B cell (primary cell): ENCODE measurements at regions not wholly inside any gene's neighbourhood (a gene's known extent, or its start where the extent isn't known, plus 50 kb on each side); places are given as distances from the start of the nearest gene placed in this dataset.

Experiments used
- ATAC-seq: fragments of 200-7000 bp; cut with Tn5 transposase; one replicate; pipeline ENCODE4 v1.10.0; 2021; ENCODE audit warnings: low read depth, mild to moderate bottlenecking, moderate number of reproducible peaks, moderate library complexity
- CTCF ChIA-PET: fragments of 350-600 bp; sonication (Branson Sonifier 250); formaldehyde crosslinking; loops from one replicate; lab custom pipeline; 2021; ENCODE audit warnings: antibody characterized with exemption, inconsistent platforms; lab: Charles Lee
- POLR2A ChIA-PET: fragments of 350-600 bp; sonication (Branson Sonifier 250); formaldehyde crosslinking; loops from one replicate; lab custom pipeline; 2021; ENCODE audit warnings: antibody characterized with exemption; lab: Charles Lee
- DNase-seq: peaks from one replicate; pipeline ENCODE4 v3.0.0; 2013
- H2AFZ ChIP-seq: 2 replicates; pipeline ENCODE4 v1.6.1; 2012; ENCODE audit warnings: mild to moderate bottlenecking, low read depth, low read length; ENCODE audit not compliant: insufficient read depth, poor library complexity, severe bottlenecking
- H3K27ac ChIP-seq, 2 donors: 1 replicate in 1 of 2; 2 replicates in 1 of 2; pipeline ENCODE4 v1.5.1; 2012 to 2013; ENCODE audit warnings: low read length in 2 of 2, mild to moderate bottlenecking in 2 of 2, moderate library complexity in 1 of 2
- H3K27me3 ChIP-seq, 4 experiments: fragments of 200-600 bp in 1 of 4; sonication (generic) in 1 of 4; replicated peaks in 1 of 4; 1 replicate in 2 of 4; 2 replicates in 2 of 4; pipeline versions ENCODE4 v1.6.1 to v1.7.0; 2013 to 2016; ENCODE audit warnings: low read length in 3 of 4, mild to moderate bottlenecking in 2 of 4, mixed read lengths in 1 of 4, moderate library complexity in 1 of 4; ENCODE audit not compliant: insufficient read depth in 4 of 4, control insufficient read depth in 3 of 4; ENCODE audit errors: control extremely low read depth in 1 of 4
- H3K36me3 ChIP-seq, 2 experiments: replicated peaks in 1 of 2; 1 replicate in 1 of 2; 2 replicates in 1 of 2; pipeline versions ENCODE4 v1.6.1 to v1.7.1; 2013; ENCODE audit warnings: low read length in 1 of 2; ENCODE audit not compliant: insufficient read depth in 2 of 2, control insufficient read depth in 1 of 2; ENCODE audit errors: control extremely low read depth in 1 of 2, extremely low read depth in 1 of 2
- H3K4me1 ChIP-seq, 2 donors: fragments of 200-600 bp in 1 of 2; sonication (generic) in 1 of 2; 1 replicate in 1 of 2; 2 replicates in 1 of 2; pipeline versions ENCODE4 v1.5.1 to v1.6.1; 2013 to 2017; ENCODE audit warnings: low read length in 2 of 2; ENCODE audit not compliant: control insufficient read depth in 2 of 2, insufficient read depth in 2 of 2
- H3K4me2 ChIP-seq: replicated peaks from 2 replicates; pipeline ENCODE3; 2012; ENCODE audit warnings: mild to moderate bottlenecking, low read depth, low read length; ENCODE audit not compliant: poor library complexity, severe bottlenecking
- H3K4me3 ChIP-seq, 5 experiments: fragments of 200-600 bp in 1 of 5; sonication (generic) in 1 of 5; 1 replicate in 3 of 5; 2 replicates in 2 of 5; pipeline versions ENCODE4 v1.5.1 to v1.7.0; 2011 to 2016; ENCODE audit warnings: low read length in 4 of 5, mild to moderate bottlenecking in 4 of 5, low read depth in 2 of 5, control low read depth in 1 of 5, moderate library complexity in 1 of 5; ENCODE audit not compliant: insufficient read depth in 1 of 5; ENCODE audit errors: control extremely low read depth in 1 of 5, extremely low read depth in 1 of 5
- H3K79me2 ChIP-seq: fragments of 200-600 bp; sonication (generic); one replicate; pipeline ENCODE4 v1.6.0; 2016; ENCODE audit warnings: low read length; ENCODE audit not compliant: control insufficient read depth, insufficient read depth
- H3K9ac ChIP-seq: fragments of 200-600 bp; sonication (generic); 2 replicates; pipeline ENCODE4 v1.6.1; 2017; ENCODE audit warnings: mild to moderate bottlenecking, low read length, moderate library complexity
- H3K9me3 ChIP-seq, 3 donors: one replicate each; pipeline versions ENCODE4 v1.6.1 to v1.7.1; 2013; ENCODE audit warnings: low read length in 2 of 3; ENCODE audit not compliant: control insufficient read depth in 2 of 3, insufficient read depth in 1 of 3; ENCODE audit errors: control extremely low read depth in 1 of 3
- H4K20me1 ChIP-seq: 2 replicates; pipeline ENCODE4 v1.6.0; 2012; ENCODE audit warnings: mild to moderate bottlenecking, low read length; ENCODE audit not compliant: insufficient read depth, control insufficient read depth, poor library complexity, severe bottlenecking
- H3K27ac Mint-ChIP-seq: one replicate; pipeline ENCODE4 v1.8.0; 2021; ENCODE audit warnings: mixed read lengths
- H3K27me3 Mint-ChIP-seq: one replicate; pipeline ENCODE4 v1.8.0; 2021; ENCODE audit warnings: mixed read lengths
- H3K4me1 Mint-ChIP-seq: one replicate; pipeline ENCODE4 v1.8.0; 2021; ENCODE audit warnings: mixed read lengths
- H3K4me3 Mint-ChIP-seq: one replicate; pipeline ENCODE4 v1.8.0; 2021; ENCODE audit warnings: mixed read lengths
- H3K9me3 Mint-ChIP-seq: one replicate; pipeline ENCODE4 v1.8.0; 2022; ENCODE audit warnings: mixed read lengths; ENCODE audit not compliant: insufficient read depth
- EZH2 ChIP-seq: IDR thresholded peaks from 2 replicates; pipeline ENCODE4 v1.6.1; 2012; ENCODE audit warnings: borderline replicate concordance, low read depth, mild to moderate bottlenecking, moderate library complexity, low read length; ENCODE audit not compliant: insufficient read depth, poor library complexity, severe bottlenecking
- whole genome bisulfite sequencing: methylation state at CpG from one replicate; pipeline ENCODE4 v1.1.5; 2013; ENCODE audit warnings: missing lambda C conversion rate; ENCODE audit not compliant: insufficient coverage; 5-methylcytosine and 5-hydroxymethylcytosine counted together
- intact Hi-C: fragments of 100-400 bp; cut with micrococcal nuclease; formaldehyde crosslinking; loops from one replicate; pipeline ENCODE4 v1.10.0; 2022
- TF ChIP-seq, protein P1 (sequence below): fragments of 200-600 bp; IDR thresholded peaks from one replicate; pipeline ENCODE4 v1.8.0; 2022; ENCODE audit warnings: antibody characterized with exemption, mild to moderate bottlenecking

DNA sequence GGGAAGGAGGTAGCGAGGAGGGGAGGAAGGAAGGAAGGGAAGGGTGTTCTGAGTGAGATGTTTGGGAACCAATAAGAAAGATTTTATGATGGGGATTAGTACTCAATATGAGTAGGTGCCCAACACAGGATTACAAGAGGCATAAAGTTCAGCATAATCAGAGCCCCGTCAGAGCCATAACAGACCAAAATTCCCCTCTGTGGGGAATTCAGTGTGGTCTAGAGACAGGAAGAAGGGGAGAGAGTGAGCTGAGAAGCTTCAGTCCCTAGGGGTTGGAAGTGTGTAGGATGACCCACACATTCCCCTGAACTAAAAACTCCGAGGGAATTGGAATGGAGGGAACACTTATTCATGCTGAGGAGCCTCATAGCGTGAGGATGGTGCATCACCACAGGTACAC is 160.3 kb upstream of the SASH1 start:
- POLR2A ChIA-PET = no interaction called here
- H3K27ac Mint-ChIP-seq = no peak overlapping the region

DNA sequence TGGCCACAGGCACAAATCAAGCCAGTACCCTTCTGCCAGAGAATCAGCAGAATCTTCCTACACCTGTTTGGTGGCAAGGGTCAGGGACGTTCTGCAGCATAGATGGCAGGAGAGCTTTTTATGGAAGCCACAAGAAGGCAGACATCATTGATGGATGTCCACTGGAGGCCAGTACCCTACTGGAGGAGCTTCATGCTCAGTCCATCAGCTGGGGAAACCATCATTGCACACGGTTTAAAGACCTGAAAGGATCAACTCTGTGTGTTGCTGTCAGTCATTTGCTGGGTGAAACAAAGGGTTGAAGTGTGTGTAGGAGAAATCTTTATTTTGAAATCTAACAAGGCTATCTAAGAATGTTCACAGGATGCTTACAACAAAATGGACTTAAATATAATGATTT is 158.9 kb upstream of the SASH1 start:
- H4K20me1 ChIP-seq = no peaks in the 10 kb centered on the region
- intact Hi-C loops = no loop called here
- no peak overlapping the region for H2AFZ ChIP-seq
- H3K4me1 Mint-ChIP-seq = no peaks in the 10 kb centered on the region
- DNase-seq (no peak), ATAC-seq (no peak)
- H3K4me1 ChIP-seq = no peaks in the 10 kb centered on the region
- WGBS = 85% methylated on average over 2 of the region's 2 CpGs
- H3K27ac ChIP-seq = no peak overlapping the region
- peaks cover 34% of the 10 kb centered on the region for H3K27me3 Mint-ChIP-seq
- no peak overlapping the region for H3K4me3 Mint-ChIP-seq
- POLR2A ChIA-PET = no interaction called here
- no peak overlapping the region for H3K4me2 ChIP-seq
- no peaks in the 10 kb centered on the region for H3K36me3 ChIP-seq
- no peaks in the 10 kb centered on the region for H3K9me3 Mint-ChIP-seq
- no peak overlapping the region for H3K4me3 ChIP-seq
- H3K27ac Mint-ChIP-seq = no peak overlapping the region
- peaks cover 0 to 2% (median 0%) of the 10 kb centered on the region in 3 donors for H3K9me3 ChIP-seq
- no peak overlapping the region for H3K9ac ChIP-seq
- no peaks in the 10 kb centered on the region for H3K79me2 ChIP-seq
- CTCF ChIA-PET = no interaction called here
- no peak for TF ChIP-seq EZH2
- TF ChIP-seq, protein P1, sequence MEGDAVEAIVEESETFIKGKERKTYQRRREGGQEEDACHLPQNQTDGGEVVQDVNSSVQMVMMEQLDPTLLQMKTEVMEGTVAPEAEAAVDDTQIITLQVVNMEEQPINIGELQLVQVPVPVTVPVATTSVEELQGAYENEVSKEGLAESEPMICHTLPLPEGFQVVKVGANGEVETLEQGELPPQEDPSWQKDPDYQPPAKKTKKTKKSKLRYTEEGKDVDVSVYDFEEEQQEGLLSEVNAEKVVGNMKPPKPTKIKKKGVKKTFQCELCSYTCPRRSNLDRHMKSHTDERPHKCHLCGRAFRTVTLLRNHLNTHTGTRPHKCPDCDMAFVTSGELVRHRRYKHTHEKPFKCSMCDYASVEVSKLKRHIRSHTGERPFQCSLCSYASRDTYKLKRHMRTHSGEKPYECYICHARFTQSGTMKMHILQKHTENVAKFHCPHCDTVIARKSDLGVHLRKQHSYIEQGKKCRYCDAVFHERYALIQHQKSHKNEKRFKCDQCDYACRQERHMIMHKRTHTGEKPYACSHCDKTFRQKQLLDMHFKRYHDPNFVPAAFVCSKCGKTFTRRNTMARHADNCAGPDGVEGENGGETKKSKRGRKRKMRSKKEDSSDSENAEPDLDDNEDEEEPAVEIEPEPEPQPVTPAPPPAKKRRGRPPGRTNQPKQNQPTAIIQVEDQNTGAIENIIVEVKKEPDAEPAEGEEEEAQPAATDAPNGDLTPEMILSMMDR = no peak
- peaks cover 0 to 3% (median 1%) of the 10 kb centered on the region in 4 experiments for H3K27me3 ChIP-seq

More for the DNA sequence above, 160.3 kb upstream of the SASH1 start:
- ATAC-seq (no peak), DNase-seq (no peak)
- H3K9ac ChIP-seq = no peak overlapping the region
- H3K79me2 ChIP-seq = no peaks in the 10 kb centered on the region
- no peaks in the 10 kb centered on the region for H4K20me1 ChIP-seq
- no peaks in the 10 kb centered on the region for H3K4me1 ChIP-seq
- H3K4me3 ChIP-seq = no peak overlapping the region
- TF ChIP-seq EZH2 = no peak
- TF ChIP-seq, protein P1 = no peak
- CTCF ChIA-PET = no interaction called here
- H3K4me2 ChIP-seq = no peak overlapping the region
- intact Hi-C loops = no loop called here
- H3K9me3 Mint-ChIP-seq = no peaks in the 10 kb centered on the region
- no peaks in the 10 kb centered on the region for H3K4me1 Mint-ChIP-seq
- peaks cover 0 to 2% (median 0%) of the 10 kb centered on the region in 3 donors for H3K9me3 ChIP-seq
- no peak overlapping the region for H3K27ac ChIP-seq
- no peak overlapping the region for H2AFZ ChIP-seq
- H3K4me3 Mint-ChIP-seq = no peak overlapping the region
- H3K27me3 ChIP-seq = peaks cover 0 to 3% (median 1%) of the 10 kb centered on the region in 4 experiments
- H3K27me3 Mint-ChIP-seq = peaks cover 33% of the 10 kb centered on the region
- whole genome bisulfite sequencing = no CpG with 5 or more reads among the region's 4 CpGs
- no peaks in the 10 kb centered on the region for H3K36me3 ChIP-seq
